ENCODE measurements at regions not wholly inside any gene's neighbourhood (a gene's known extent, or its start where the extent isn't known, plus 50 kb on each side); places are given as distances from the start of the nearest gene placed in this dataset.

- TF ChIP-seq CTCF (conservative IDR thresholded peaks at IDR 0.05; ENCODE audit: low read depth, low read length): no peak
- no peak for TF ChIP-seq EZH2 (IDR thresholded peaks at IDR 0.05; ENCODE audit: borderline replicate concordance, low read depth, low read length, poor library complexity, severe bottlenecking)
Measured at GRCh38 chr2:42957861-42958301, 165.5 kb upstream of the HAAO start.
